ENCODE measurements at regions not wholly inside any gene's neighbourhood (a gene's known extent, or its start where the extent isn't known, plus 50 kb on each side); places are given as distances from the start of the nearest gene placed in this dataset.

DNA sequence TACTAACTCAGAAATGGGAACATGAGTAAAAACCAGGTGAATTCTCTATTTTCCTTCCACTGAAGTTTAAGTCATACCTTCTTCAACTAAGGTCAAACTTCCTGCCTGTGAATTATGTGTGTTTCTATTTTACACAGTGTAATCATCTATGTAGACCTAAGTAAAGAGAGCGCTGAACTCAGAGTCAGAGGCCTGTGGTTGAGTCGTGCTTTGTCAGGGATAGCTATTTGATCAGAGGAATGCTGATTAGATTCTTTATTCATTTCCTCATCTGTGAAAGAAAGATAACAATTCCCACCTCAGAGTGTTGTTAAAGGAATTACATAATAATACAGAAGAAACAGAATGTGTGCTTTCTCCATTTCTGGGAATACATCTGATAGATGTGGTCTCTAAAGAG, 654.1 kb downstream of the STIM2 start:
- ATAC-seq (no peak), FAIRE-seq (no peak), DNase-seq (ENCODE audit: low read depth in 1 of 2, low spot score in 1 of 2) (no peak)
- TF ChIP-seq KDM5A (IDR thresholded peaks at IDR 0.05) (no peak), MAZ (IDR thresholded peaks at IDR 0.05; ENCODE audit: borderline replicate concordance, low read depth, low read length) (no peak), MYC (IDR thresholded peaks at IDR 0.05; ENCODE audit: borderline replicate concordance, low read length) (no peak), NPAS2 (CRISPR knock-in tag; IDR thresholded peaks at IDR 0.05; ENCODE audit: borderline replicate concordance) (no peak), EHF (CRISPR knock-in tag; IDR thresholded peaks at IDR 0.05) (no peak), POLR2AphosphoS2 (conservative IDR thresholded peaks at IDR 0.05; ENCODE audit: low read length) (no peak), CHD2 (IDR thresholded peaks at IDR 0.05; ENCODE audit: low read length, partially characterized antibody) (no peak), MAFK (IDR thresholded peaks at IDR 0.05; ENCODE audit: partially characterized antibody) (no peak), RARB (CRISPR knock-in tag; IDR thresholded peaks at IDR 0.05) (no peak), JUN (IDR thresholded peaks at IDR 0.05) (no peak), NFE2L2 (conservative IDR thresholded peaks at IDR 0.05; ENCODE audit: low read length) (no peak)
- TF ChIP-seq, protein P1, sequence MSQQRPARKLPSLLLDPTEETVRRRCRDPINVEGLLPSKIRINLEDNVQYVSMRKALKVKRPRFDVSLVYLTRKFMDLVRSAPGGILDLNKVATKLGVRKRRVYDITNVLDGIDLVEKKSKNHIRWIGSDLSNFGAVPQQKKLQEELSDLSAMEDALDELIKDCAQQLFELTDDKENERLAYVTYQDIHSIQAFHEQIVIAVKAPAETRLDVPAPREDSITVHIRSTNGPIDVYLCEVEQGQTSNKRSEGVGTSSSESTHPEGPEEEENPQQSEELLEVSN (IDR thresholded peaks at IDR 0.05; ENCODE audit: borderline replicate concordance, low read depth), result no peak
- TF ChIP-seq, protein P2, sequence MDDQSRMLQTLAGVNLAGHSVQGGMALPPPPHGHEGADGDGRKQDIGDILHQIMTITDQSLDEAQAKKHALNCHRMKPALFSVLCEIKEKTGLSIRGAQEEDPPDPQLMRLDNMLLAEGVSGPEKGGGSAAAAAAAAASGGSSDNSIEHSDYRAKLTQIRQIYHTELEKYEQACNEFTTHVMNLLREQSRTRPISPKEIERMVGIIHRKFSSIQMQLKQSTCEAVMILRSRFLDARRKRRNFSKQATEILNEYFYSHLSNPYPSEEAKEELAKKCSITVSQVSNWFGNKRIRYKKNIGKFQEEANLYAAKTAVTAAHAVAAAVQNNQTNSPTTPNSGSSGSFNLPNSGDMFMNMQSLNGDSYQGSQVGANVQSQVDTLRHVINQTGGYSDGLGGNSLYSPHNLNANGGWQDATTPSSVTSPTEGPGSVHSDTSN (IDR thresholded peaks at IDR 0.05), result no peak
- TF ChIP-seq, protein P3, sequence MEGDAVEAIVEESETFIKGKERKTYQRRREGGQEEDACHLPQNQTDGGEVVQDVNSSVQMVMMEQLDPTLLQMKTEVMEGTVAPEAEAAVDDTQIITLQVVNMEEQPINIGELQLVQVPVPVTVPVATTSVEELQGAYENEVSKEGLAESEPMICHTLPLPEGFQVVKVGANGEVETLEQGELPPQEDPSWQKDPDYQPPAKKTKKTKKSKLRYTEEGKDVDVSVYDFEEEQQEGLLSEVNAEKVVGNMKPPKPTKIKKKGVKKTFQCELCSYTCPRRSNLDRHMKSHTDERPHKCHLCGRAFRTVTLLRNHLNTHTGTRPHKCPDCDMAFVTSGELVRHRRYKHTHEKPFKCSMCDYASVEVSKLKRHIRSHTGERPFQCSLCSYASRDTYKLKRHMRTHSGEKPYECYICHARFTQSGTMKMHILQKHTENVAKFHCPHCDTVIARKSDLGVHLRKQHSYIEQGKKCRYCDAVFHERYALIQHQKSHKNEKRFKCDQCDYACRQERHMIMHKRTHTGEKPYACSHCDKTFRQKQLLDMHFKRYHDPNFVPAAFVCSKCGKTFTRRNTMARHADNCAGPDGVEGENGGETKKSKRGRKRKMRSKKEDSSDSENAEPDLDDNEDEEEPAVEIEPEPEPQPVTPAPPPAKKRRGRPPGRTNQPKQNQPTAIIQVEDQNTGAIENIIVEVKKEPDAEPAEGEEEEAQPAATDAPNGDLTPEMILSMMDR (IDR thresholded peaks at IDR 0.05), result no peak
- Histone ChIP-seq H3K9me3 (no peaks in the 10 kb centered on the region), H3K4me2 (no peak overlapping the region), H3K4me3 (no peak overlapping the region), H3K4me1 (no peaks in the 10 kb centered on the region), H3K27ac (no peak overlapping the region)
- ChIA-PET POLR2A (no interaction called here), CTCF (no interaction called here)
- 13% methylated on average over 2 of the region's 2 CpGs for WGBS (ENCODE audit: missing lambda C conversion rate)

DNA sequence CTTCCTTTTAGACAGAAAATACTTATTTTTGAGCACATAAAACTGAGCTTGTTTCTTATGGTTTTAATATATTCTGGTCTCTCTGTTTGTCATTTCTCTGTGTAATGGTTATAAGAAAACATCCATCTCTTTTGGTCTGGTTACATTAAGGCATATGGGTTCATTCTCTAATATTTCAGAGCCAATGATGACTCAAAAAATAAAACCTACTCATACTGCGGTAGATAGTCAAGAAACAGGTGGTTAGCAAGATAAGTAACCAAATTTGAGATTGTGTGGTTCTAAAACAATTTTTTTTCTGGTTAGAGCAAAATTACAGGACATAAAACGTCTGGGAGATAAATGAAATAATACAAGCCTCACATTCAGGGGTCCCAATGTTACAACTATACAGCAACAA, 654.5 kb downstream of the STIM2 start:
- no peak for FAIRE-seq
- ChIA-PET POLR2A (no interaction called here), CTCF (no interaction called here)
- H3K4me2 ChIP-seq, result no peak overlapping the region
- no peaks in the 10 kb centered on the region for H3K4me1 ChIP-seq
- H3K27ac ChIP-seq, result no peak overlapping the region
- no peaks in the 10 kb centered on the region for H3K9me3 ChIP-seq
- no peak for DNase-seq (ENCODE audit: low read depth in 1 of 2, low spot score in 1 of 2)
- WGBS (ENCODE audit: missing lambda C conversion rate), result 7% methylated on average over 2 of the region's 2 CpGs
- no peak for ATAC-seq
- no peak overlapping the region for H3K4me3 ChIP-seq
- TF ChIP-seq GATA3 (IDR thresholded peaks at IDR 0.05; ENCODE audit: borderline replicate concordance) (no peak), MAFK (IDR thresholded peaks at IDR 0.05; ENCODE audit: partially characterized antibody) (no peak), POLR2AphosphoS2 (conservative IDR thresholded peaks at IDR 0.05; ENCODE audit: low read length) (no peak), CBX2 (IDR thresholded peaks at IDR 0.05; ENCODE audit: borderline replicate concordance, low read depth) (no peak), EP300 (IDR thresholded peaks at IDR 0.05) (no peak), MYC (IDR thresholded peaks at IDR 0.05; ENCODE audit: borderline replicate concordance, low read length) (no peak), HDAC2 (IDR thresholded peaks at IDR 0.05) (no peak), ZNF302 (CRISPR knock-in tag; IDR thresholded peaks at IDR 0.05) (no peak), EHF (CRISPR knock-in tag; IDR thresholded peaks at IDR 0.05) (no peak)
- TF ChIP-seq, protein P4, sequence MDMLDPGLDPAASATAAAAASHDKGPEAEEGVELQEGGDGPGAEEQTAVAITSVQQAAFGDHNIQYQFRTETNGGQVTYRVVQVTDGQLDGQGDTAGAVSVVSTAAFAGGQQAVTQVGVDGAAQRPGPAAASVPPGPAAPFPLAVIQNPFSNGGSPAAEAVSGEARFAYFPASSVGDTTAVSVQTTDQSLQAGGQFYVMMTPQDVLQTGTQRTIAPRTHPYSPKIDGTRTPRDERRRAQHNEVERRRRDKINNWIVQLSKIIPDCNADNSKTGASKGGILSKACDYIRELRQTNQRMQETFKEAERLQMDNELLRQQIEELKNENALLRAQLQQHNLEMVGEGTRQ (IDR thresholded peaks at IDR 0.05), result no peak

DNA sequence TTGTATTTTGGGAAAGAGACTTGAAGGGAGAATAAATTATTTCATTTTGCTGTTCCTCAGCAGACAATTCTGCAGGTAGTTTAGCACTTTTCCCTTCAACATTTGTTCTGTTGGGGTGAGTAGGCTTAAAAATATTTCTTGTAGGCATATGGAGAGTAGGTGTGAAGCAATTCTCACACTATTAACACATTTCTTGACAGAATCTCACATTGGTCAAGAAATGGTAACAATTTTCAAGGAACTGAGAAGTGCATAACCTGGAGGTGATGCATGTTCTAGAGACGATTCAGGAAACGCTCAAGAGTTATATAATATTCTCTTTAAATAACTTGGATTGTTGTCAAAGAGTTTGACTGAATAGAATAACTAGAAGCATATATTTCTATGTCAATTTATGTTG, 658.2 kb downstream of the STIM2 start:
- no peaks in the 10 kb centered on the region for H3K9me3 ChIP-seq
- FAIRE-seq, result no peak
- no peak for ATAC-seq
- WGBS (ENCODE audit: missing lambda C conversion rate), result 0% methylated on average over 2 of the region's 2 CpGs
- H3K4me1 ChIP-seq, result no peaks in the 10 kb centered on the region
- H3K27ac ChIP-seq, result no peak overlapping the region
- no peak overlapping the region for H3K4me2 ChIP-seq
- POLR2A ChIA-PET, result no interaction called here
- H3K4me3 ChIP-seq, result no peak overlapping the region
- CTCF ChIA-PET, result no interaction called here
- DNase-seq (ENCODE audit: low read depth in 1 of 2, low spot score in 1 of 2), result no peak
- TF ChIP-seq KDM1A (IDR thresholded peaks at IDR 0.05; ENCODE audit: low read depth) (no peak), NPAS2 (CRISPR knock-in tag; IDR thresholded peaks at IDR 0.05; ENCODE audit: borderline replicate concordance) (no peak), RFX5 (IDR thresholded peaks at IDR 0.05) (no peak), HOXA7 (CRISPR knock-in tag; IDR thresholded peaks at IDR 0.05) (no peak), NFE2L2 (conservative IDR thresholded peaks at IDR 0.05; ENCODE audit: low read length) (no peak), JUN (IDR thresholded peaks at IDR 0.05) (no peak), ZFP36 (IDR thresholded peaks at IDR 0.05; ENCODE audit: borderline replicate concordance, partially characterized antibody) (no peak)
- TF ChIP-seq, protein P5, sequence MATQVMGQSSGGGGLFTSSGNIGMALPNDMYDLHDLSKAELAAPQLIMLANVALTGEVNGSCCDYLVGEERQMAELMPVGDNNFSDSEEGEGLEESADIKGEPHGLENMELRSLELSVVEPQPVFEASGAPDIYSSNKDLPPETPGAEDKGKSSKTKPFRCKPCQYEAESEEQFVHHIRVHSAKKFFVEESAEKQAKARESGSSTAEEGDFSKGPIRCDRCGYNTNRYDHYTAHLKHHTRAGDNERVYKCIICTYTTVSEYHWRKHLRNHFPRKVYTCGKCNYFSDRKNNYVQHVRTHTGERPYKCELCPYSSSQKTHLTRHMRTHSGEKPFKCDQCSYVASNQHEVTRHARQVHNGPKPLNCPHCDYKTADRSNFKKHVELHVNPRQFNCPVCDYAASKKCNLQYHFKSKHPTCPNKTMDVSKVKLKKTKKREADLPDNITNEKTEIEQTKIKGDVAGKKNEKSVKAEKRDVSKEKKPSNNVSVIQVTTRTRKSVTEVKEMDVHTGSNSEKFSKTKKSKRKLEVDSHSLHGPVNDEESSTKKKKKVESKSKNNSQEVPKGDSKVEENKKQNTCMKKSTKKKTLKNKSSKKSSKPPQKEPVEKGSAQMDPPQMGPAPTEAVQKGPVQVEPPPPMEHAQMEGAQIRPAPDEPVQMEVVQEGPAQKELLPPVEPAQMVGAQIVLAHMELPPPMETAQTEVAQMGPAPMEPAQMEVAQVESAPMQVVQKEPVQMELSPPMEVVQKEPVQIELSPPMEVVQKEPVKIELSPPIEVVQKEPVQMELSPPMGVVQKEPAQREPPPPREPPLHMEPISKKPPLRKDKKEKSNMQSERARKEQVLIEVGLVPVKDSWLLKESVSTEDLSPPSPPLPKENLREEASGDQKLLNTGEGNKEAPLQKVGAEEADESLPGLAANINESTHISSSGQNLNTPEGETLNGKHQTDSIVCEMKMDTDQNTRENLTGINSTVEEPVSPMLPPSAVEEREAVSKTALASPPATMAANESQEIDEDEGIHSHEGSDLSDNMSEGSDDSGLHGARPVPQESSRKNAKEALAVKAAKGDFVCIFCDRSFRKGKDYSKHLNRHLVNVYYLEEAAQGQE (IDR thresholded peaks at IDR 0.05), result no peak
- TF ChIP-seq, protein P6, sequence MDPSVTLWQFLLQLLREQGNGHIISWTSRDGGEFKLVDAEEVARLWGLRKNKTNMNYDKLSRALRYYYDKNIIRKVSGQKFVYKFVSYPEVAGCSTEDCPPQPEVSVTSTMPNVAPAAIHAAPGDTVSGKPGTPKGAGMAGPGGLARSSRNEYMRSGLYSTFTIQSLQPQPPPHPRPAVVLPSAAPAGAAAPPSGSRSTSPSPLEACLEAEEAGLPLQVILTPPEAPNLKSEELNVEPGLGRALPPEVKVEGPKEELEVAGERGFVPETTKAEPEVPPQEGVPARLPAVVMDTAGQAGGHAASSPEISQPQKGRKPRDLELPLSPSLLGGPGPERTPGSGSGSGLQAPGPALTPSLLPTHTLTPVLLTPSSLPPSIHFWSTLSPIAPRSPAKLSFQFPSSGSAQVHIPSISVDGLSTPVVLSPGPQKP (IDR thresholded peaks at IDR 0.05; ENCODE audit: low read depth, low read length), result no peak
